MM.1S (cell line): ENCODE measurements at regions not wholly inside any gene's neighbourhood (a gene's known extent, or its start where the extent isn't known, plus 50 kb on each side); places are given as distances from the start of the nearest gene placed in this dataset.

ENCODE experiments used
- DNase-seq: peaks from one replicate; pipeline ENCODE4 v3.0.0-alpha.2; 2015
- H2AFZ ChIP-seq: fragments of 300-600 bp; sonication (generic); 2 replicates; pipeline ENCODE4 v1.6.0; 2016; ENCODE audit warnings: antibody characterized with exemption, low read length
- H3F3A ChIP-seq: fragments of 300-600 bp; sonication (generic); 2 replicates; pipeline ENCODE4 v1.6.1; 2016; ENCODE audit warnings: mild to moderate bottlenecking, antibody characterized with exemption, low read length, moderate library complexity, mixed read lengths; ENCODE audit not compliant: insufficient read depth
- H3K27ac ChIP-seq: fragments of 300-600 bp; sonication (generic); 2 replicates; pipeline ENCODE4 v1.5.1; 2016; ENCODE audit warnings: mild to moderate bottlenecking, low read length
- H3K27me3 ChIP-seq: fragments of 300-600 bp; sonication (generic); replicated peaks from 2 replicates; pipeline ENCODE4 v1.6.0; 2016; ENCODE audit warnings: low read length; ENCODE audit not compliant: insufficient read depth
- H3K36me3 ChIP-seq: fragments of 300-600 bp; sonication (generic); replicated peaks from 2 replicates; pipeline ENCODE4 v1.6.1; 2016; ENCODE audit warnings: mild to moderate bottlenecking, low read length, mixed read lengths; ENCODE audit not compliant: insufficient read depth
- H3K4me1 ChIP-seq: fragments of 300-600 bp; sonication (generic); 2 replicates; pipeline ENCODE4 v1.6.1; 2016; ENCODE audit warnings: low read length, mixed read lengths
- H3K4me2 ChIP-seq: fragments of 300-600 bp; sonication (generic); 2 replicates; pipeline ENCODE4 v1.6.0; 2016; ENCODE audit warnings: low read depth, low read length
- H3K4me3 ChIP-seq: fragments of 300-600 bp; sonication (generic); 2 replicates; pipeline ENCODE4 v1.5.1; 2016; ENCODE audit warnings: low read length, mixed read lengths
- H3K79me2 ChIP-seq: fragments of 300-600 bp; sonication (generic); 2 replicates; pipeline ENCODE4 v1.6.1; 2016; ENCODE audit warnings: mixed run types, low read length, mixed read lengths
- H3K9ac ChIP-seq: fragments of 300-600 bp; sonication (generic); 2 replicates; pipeline ENCODE4 v1.6.1; 2016; ENCODE audit warnings: low read length, mixed read lengths
- H3K9me2 ChIP-seq: fragments of 300-600 bp; sonication (generic); replicated peaks from 2 replicates; pipeline ENCODE4 v1.6.1; 2016; ENCODE audit warnings: mild to moderate bottlenecking, low read length, mixed read lengths; ENCODE audit not compliant: insufficient read depth
- H3K9me3 ChIP-seq: fragments of 300-600 bp; sonication (generic); replicated peaks from 2 replicates; pipeline ENCODE4 v1.6.1; 2016; ENCODE audit warnings: mild to moderate bottlenecking, low read length, mixed read lengths; ENCODE audit not compliant: insufficient read depth
- H4K20me1 ChIP-seq: fragments of 300-600 bp; sonication (generic); 2 replicates; pipeline ENCODE4 v1.6.1; 2016; ENCODE audit warnings: mild to moderate bottlenecking, low read length, moderate library complexity, mixed read lengths; ENCODE audit not compliant: insufficient read depth
- EZH2 ChIP-seq: fragments of 300-600 bp; sonication (generic); optimal IDR thresholded peaks from 2 replicates; pipeline ENCODE3; 2017; ENCODE audit warnings: low read depth, mild to moderate bottlenecking, antibody characterized with exemption, low read length, mixed read lengths
- EZH2phosphoT487 ChIP-seq: fragments of 300-600 bp; sonication (generic); IDR thresholded peaks from 2 replicates; pipeline ENCODE4 v1.6.1; 2018; ENCODE audit warnings: antibody characterized with exemption, low read length
- TF ChIP-seq, protein P1 (sequence below): fragments of 300-600 bp; sonication (generic); IDR thresholded peaks from 2 replicates; pipeline ENCODE4 v1.5.1; 2016; ENCODE audit warnings: antibody characterized with exemption, low read length, mixed read lengths

DNA sequence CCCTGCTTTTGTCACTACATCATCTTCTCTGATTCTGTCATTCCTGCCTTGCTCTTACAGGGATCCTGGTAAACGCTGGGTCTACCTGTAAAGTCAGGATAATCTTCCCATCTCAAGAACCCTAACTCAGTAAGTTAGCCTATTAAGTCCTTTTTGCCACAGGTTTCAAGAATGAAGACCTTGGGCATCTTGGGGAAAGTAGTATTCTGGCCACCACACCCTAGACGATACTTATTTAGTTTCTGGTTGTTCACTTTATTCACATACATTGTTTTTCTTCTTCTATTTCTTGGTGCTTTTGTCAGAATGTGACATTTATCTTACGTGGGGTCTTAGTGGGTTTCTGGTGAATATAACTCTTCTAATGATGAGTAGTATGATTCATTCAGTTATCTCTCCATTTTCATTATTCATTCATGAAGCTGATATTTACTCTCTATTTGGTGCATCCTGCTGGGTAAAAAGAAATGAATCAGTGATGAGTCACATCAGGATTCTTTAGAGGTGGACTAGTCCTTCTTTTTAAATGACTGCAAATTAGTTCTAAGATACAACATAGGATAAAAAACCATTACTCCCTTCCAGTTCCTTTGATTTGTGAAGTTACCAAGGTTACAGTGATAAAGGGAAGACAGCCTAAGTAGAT lies 514.4 kb upstream of the B3GALT2 start:
- no peak overlapping the region for H3K27ac ChIP-seq
- H4K20me1 ChIP-seq: no peaks in the 10 kb centered on the region
- no peaks in the 10 kb centered on the region for H3K4me1 ChIP-seq
- no peak overlapping the region for H2AFZ ChIP-seq
- no peaks in the 10 kb centered on the region for H3K9me2 ChIP-seq
- no peak overlapping the region for H3K4me2 ChIP-seq
- no peaks in the 10 kb centered on the region for H3K79me2 ChIP-seq
- no peaks in the 10 kb centered on the region for H3K27me3 ChIP-seq
- no peak overlapping the region for H3K9ac ChIP-seq
- H3F3A ChIP-seq: no peaks in the 10 kb centered on the region
- H3K9me3 ChIP-seq: no peaks in the 10 kb centered on the region
- H3K36me3 ChIP-seq: no peaks in the 10 kb centered on the region
- H3K4me3 ChIP-seq: no peak overlapping the region
- DNase-seq: no peak
- TF ChIP-seq EZH2phosphoT487 (no peak), EZH2 (no peak)
- TF ChIP-seq, protein P1, sequence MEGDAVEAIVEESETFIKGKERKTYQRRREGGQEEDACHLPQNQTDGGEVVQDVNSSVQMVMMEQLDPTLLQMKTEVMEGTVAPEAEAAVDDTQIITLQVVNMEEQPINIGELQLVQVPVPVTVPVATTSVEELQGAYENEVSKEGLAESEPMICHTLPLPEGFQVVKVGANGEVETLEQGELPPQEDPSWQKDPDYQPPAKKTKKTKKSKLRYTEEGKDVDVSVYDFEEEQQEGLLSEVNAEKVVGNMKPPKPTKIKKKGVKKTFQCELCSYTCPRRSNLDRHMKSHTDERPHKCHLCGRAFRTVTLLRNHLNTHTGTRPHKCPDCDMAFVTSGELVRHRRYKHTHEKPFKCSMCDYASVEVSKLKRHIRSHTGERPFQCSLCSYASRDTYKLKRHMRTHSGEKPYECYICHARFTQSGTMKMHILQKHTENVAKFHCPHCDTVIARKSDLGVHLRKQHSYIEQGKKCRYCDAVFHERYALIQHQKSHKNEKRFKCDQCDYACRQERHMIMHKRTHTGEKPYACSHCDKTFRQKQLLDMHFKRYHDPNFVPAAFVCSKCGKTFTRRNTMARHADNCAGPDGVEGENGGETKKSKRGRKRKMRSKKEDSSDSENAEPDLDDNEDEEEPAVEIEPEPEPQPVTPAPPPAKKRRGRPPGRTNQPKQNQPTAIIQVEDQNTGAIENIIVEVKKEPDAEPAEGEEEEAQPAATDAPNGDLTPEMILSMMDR: no peak

DNA sequence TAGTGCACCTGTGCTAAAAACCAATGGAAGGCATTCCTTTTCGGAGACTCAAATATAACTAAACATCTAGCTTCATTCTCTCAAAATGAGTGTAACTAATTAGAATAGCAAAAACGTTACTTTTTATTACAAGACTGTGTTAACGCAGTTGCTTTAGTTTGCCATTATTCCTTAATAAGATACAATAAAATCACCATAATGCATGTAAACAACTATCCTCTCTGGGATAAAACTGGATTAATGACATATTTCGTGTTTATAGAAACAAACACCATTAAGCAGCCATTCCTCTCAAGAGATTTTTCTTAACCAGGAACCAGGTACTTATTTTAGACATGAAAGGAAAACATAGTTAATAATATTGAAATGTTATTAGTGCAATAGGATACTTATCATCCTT lies 512.8 kb upstream of the B3GALT2 start:
- no peak for DNase-seq
- Histone ChIP-seq H2AFZ (no peak overlapping the region), H3K36me3 (no peaks in the 10 kb centered on the region), H3F3A (no peaks in the 10 kb centered on the region), H3K4me1 (no peaks in the 10 kb centered on the region), H3K79me2 (no peaks in the 10 kb centered on the region), H4K20me1 (no peaks in the 10 kb centered on the region), H3K9me3 (no peaks in the 10 kb centered on the region), H3K4me3 (no peak overlapping the region), H3K27ac (no peak overlapping the region), H3K9ac (no peak overlapping the region), H3K9me2 (no peaks in the 10 kb centered on the region), H3K4me2 (no peak overlapping the region), H3K27me3 (no peaks in the 10 kb centered on the region)
- TF ChIP-seq EZH2phosphoT487: no peak
- no peak for TF ChIP-seq EZH2
- TF ChIP-seq, protein P1: no peak

DNA sequence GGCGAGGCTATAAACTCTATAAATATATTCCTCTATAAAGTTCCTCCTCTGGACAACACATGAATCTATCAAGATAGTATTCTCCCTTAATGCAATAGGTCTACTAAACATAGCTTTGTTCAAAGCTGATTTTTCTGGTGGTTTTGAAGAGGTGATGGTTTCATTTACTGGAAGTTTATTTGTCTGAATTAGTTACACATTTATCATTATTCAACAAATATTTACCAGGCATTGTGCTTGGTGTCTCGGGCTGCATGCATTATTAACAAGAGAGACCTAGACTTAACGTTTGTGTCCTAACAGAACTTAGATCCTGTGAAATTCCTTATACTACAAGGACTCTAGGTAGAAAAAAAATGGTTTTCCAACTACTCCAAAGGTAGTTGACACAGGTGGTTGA lies 511.4 kb upstream of the B3GALT2 start:
- TF ChIP-seq, protein P1: no peak
- no peak for TF ChIP-seq EZH2
- no peak for TF ChIP-seq EZH2phosphoT487
- Histone ChIP-seq H3K4me2 (no peak overlapping the region), H3K27ac (no peak overlapping the region), H2AFZ (no peak overlapping the region), H3F3A (no peaks in the 10 kb centered on the region), H3K27me3 (no peaks in the 10 kb centered on the region), H3K4me1 (no peaks in the 10 kb centered on the region), H3K9me3 (0 out of 2 replicates have a peak, but pooled peaks cover 3% of the 10 kb centered on the region), H3K36me3 (no peaks in the 10 kb centered on the region), H4K20me1 (no peaks in the 10 kb centered on the region), H3K79me2 (no peaks in the 10 kb centered on the region), H3K4me3 (no peak overlapping the region), H3K9me2 (no peaks in the 10 kb centered on the region), H3K9ac (no peak overlapping the region)
- DNase-seq: no peak
